ENCODE measurements at regions not wholly inside any gene's neighbourhood (a gene's known extent, or its start where the extent isn't known, plus 50 kb on each side); places are given as distances from the start of the nearest gene placed in this dataset.
A peak's percentile ranks its signal among the peaks of the same experiment; 100 is the strongest.

DNA sequence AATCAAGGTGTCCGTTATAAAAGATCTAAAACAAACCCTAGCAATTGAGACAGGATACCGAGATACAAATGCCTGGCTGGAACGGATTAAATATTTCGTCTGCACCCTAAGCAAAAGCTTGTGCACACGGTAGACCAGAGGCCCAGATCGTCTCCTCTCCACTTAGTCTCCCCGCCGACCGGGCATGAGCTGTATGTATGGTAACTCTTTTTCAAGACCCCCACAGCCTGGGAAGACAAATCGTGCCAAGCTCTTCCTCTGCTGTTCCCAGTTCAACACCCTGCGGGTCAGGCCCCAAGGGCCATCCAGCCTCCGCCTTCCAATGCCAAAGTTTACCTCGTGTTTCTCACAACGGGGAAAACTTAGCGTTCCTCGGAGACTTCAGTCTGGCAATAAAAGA, 285.7 kb upstream of the GALNT17 start:
- Mint-ChIP-seq H3K27me3 (ENCODE audit: low read depth) (no peaks in the 10 kb centered on the region), H3K9me3 (peaks cover 30% of the 10 kb centered on the region), H3K36me3 (ENCODE audit: insufficient read depth) (no peaks in the 10 kb centered on the region), H3K4me3 (no peak overlapping the region), H3K4me1 (ENCODE audit: low read depth) (no peaks in the 10 kb centered on the region)
- ATAC-seq (no peak), DNase-seq (no peak)

DNA sequence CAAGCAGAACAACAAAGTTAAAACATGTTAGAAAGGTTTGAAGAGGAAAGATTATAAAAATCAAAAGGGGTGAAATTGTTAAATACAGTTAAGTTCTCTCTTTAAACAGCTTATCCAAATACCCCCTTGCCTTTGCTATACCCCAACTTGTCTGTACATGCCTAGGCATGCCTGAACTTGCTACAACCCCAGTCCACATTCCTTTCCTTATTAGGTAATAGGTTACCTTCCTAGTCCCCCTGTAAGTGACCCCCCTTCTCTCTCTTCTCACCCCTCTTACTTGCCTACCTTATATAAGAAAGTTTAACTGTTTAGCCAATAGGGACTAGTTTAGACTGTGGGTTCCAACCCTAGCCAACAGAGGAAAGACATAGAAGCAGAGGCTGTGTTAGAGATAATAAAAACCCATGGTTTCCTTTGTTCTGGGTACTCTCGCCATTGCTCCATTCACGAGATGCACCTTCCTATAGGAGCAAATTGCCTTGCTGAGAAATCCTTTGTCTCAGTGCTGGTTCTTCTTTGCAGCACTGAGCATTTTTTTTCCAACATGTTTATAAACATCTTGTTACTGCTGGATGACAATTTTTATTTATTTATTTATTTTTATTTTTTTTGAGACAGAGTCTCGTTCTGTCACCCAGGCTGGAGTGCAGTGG, 282.2 kb upstream of the GALNT17 start:
- H3K9me3 Mint-ChIP-seq: peaks cover 24% of the 10 kb centered on the region
- no peak overlapping the region for H3K4me3 Mint-ChIP-seq
- DNase-seq: no peak
- no peak for ATAC-seq
- H3K4me1 Mint-ChIP-seq (ENCODE audit: low read depth): no peaks in the 10 kb centered on the region
- no peaks in the 10 kb centered on the region for H3K27me3 Mint-ChIP-seq (ENCODE audit: low read depth)
- H3K36me3 Mint-ChIP-seq (ENCODE audit: insufficient read depth): no peaks in the 10 kb centered on the region

DNA sequence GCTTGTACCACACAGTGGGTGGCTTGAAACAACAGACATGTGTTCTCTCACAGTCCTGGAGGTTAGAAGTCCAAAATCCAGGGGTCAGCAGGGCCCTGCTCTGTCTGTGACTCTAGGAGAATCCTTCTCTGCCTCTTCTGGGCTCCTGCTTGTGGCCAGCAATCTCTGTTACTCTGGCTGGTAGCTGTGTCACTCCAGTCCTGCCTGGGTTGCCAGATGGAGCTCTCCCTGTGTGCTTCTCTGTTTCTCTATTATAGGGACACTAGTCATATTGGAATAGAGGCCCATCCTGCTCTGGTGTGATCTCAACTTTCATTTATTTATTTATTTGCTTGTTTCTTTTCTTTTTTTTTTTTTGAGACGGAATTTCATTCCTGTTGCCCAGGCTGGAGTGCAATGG, 276.6 kb upstream of the GALNT17 start:
- Mint-ChIP-seq H3K9me3 (peaks cover 4% of the 10 kb centered on the region), H3K4me3 (no peak overlapping the region), H3K36me3 (ENCODE audit: insufficient read depth) (no peaks in the 10 kb centered on the region), H3K4me1 (ENCODE audit: low read depth) (no peaks in the 10 kb centered on the region), H3K27me3 (ENCODE audit: low read depth) (no peaks in the 10 kb centered on the region)
- DNase-seq (no peak), ATAC-seq (no peak)

DNA sequence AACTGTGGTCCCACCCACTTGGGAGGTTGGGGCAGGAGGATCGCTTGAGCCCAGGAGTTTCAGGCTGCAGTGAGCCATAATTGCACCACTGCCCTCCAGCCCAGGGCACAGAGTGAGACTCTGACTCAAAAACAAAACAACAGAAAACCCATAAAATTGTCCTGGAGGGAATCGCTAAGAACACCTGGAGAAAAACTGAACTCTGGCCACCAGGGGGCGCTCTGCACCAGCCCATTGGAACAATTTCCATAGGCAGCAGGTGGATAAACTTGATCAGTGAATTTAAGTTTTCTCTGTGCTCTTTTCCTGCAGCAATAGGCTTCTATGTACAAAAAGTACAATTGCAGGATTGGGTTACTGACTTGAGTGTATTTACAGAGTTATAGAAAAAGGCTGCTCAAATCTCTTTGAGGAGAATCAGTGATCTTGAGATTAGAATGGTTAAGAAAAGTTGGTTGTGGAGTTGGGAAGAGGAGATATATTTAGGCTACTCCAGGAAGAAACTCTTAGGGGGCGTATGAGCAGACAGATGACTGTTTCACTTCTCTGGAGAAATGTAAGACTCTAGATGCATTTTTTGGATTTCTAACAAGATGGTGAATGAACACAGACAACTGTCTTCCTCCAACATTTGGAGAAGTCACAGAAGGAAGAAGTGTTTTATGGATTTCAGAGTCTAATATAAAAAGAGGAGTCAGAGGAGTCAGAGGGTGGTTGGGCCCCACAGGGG, 274.9 kb upstream of the GALNT17 start:
- ATAC-seq (no peak), DNase-seq (peak; percentile 33)
- no peaks in the 10 kb centered on the region for H3K4me1 Mint-ChIP-seq (ENCODE audit: low read depth)
- H3K9me3 Mint-ChIP-seq: peaks cover 4% of the 10 kb centered on the region
- no peaks in the 10 kb centered on the region for H3K27me3 Mint-ChIP-seq (ENCODE audit: low read depth)
- H3K36me3 Mint-ChIP-seq (ENCODE audit: insufficient read depth): no peaks in the 10 kb centered on the region
- H3K4me3 Mint-ChIP-seq: no peak overlapping the region

DNA sequence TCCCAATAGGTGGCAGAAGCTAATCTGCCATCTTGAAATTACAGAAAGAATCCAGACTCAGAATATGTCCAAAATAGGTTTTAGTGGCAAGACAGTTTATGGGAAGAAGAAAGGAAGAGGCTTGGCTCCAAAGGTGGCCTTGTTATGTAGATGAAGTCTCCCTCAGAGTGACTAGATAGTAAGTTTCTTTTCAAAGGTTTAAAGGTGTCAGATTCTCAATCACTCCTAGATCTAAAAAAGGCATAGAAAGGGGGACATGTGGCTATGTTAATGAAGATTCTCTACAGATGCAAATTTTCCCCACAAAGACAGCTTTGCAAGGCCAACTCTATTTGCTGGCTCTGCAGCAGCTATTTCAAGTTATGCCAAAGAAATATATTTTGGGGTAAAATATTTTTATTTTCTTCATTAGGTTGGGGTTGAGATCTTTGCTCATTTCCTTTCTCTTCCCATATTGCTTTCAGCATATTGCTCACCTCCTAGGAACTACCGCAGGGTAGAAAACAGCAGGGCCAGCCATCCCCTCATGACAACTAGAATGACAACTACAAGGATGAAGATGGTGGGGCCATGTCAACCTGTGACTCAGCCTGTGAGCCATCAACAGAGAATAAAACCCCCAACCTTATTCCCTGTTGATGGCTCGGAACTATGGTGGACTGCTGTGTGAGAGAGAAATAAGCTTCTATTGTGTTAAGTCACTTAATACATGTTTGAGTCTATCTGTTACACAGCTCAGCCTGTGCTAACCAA, 274.0 kb upstream of the GALNT17 start:
- Mint-ChIP-seq H3K27me3 (ENCODE audit: low read depth) (no peaks in the 10 kb centered on the region), H3K4me1 (ENCODE audit: low read depth) (no peaks in the 10 kb centered on the region), H3K36me3 (ENCODE audit: insufficient read depth) (no peaks in the 10 kb centered on the region), H3K9me3 (peaks cover 8% of the 10 kb centered on the region), H3K4me3 (no peak overlapping the region)
- ATAC-seq (no peak), DNase-seq (no peak)

DNA sequence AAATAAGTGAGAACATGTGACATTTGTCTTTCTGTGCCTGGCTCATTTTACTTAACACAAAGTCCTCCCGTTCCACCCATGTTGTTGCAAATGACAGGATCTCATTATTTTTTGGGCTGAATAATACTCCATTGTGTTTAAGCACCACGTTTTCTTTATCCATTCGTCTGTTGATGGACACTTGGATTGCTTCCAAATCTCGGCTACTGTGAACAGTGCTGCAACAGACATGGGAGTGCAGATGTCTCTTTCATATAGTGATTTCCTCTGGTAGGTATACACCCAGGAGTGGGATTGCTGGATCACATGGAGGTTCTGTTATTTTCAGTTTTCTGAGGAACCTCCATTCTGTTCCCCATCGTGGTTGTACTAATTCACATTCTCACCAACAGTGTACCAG, 264.4 kb upstream of the GALNT17 start:
- peaks cover 12% of the 10 kb centered on the region for H3K9me3 Mint-ChIP-seq
- no peaks in the 10 kb centered on the region for H3K4me1 Mint-ChIP-seq (ENCODE audit: low read depth)
- H3K36me3 Mint-ChIP-seq (ENCODE audit: insufficient read depth): no peaks in the 10 kb centered on the region
- DNase-seq (no peak), ATAC-seq (no peak)
- no peaks in the 10 kb centered on the region for H3K27me3 Mint-ChIP-seq (ENCODE audit: low read depth)
- no peak overlapping the region for H3K4me3 Mint-ChIP-seq

DNA sequence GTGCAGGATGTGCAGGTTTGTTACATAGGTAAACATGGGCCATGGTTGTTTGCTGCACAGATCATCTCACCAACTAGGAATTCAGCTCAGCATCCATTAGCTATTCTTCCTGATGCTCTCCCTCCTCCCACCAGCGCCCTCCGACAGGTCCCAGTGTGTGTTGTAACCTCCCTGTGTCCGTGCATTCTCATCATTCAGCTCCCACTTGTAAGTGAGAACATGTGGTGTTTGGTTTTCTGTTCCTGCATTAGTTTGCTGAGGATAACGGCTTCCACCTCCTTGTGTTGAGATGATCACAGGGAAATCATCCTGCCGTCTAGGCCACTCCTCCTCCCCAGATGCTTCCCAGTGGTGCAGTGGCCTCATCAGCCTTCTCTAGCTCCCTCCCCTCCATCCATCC, 261.6 kb upstream of the GALNT17 start:
- no peaks in the 10 kb centered on the region for H3K9me3 Mint-ChIP-seq
- H3K4me3 Mint-ChIP-seq: no peak overlapping the region
- no peak for DNase-seq
- no peaks in the 10 kb centered on the region for H3K27me3 Mint-ChIP-seq (ENCODE audit: low read depth)
- no peaks in the 10 kb centered on the region for H3K4me1 Mint-ChIP-seq (ENCODE audit: low read depth)
- no peaks in the 10 kb centered on the region for H3K36me3 Mint-ChIP-seq (ENCODE audit: insufficient read depth)
- no peak for ATAC-seq

DNA sequence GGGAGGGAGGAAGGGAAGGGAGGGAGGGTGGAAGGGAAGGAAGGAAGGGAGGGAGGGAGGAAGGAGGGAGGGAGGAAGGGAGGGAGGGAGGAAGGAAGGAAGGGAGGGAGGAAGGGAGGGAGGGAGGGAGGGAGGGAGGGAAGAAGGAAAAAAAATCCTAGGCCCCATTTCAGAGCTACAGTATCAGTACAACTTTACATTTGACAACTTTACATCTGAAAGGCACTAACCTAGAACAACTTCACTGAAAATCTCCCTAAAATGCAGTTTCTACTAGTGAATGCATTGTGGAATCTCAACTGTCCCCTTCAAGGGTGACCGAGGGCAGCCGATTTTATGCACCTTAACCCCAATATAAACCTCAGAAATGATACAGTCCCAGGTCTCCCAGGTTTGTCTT, 259.8 kb upstream of the GALNT17 start:
- Mint-ChIP-seq H3K4me1 (ENCODE audit: low read depth) (no peaks in the 10 kb centered on the region), H3K36me3 (ENCODE audit: insufficient read depth) (no peaks in the 10 kb centered on the region), H3K27me3 (ENCODE audit: low read depth) (no peaks in the 10 kb centered on the region), H3K4me3 (no peak overlapping the region), H3K9me3 (peaks cover 7% of the 10 kb centered on the region)
- ATAC-seq (no peak), DNase-seq (no peak)

DNA sequence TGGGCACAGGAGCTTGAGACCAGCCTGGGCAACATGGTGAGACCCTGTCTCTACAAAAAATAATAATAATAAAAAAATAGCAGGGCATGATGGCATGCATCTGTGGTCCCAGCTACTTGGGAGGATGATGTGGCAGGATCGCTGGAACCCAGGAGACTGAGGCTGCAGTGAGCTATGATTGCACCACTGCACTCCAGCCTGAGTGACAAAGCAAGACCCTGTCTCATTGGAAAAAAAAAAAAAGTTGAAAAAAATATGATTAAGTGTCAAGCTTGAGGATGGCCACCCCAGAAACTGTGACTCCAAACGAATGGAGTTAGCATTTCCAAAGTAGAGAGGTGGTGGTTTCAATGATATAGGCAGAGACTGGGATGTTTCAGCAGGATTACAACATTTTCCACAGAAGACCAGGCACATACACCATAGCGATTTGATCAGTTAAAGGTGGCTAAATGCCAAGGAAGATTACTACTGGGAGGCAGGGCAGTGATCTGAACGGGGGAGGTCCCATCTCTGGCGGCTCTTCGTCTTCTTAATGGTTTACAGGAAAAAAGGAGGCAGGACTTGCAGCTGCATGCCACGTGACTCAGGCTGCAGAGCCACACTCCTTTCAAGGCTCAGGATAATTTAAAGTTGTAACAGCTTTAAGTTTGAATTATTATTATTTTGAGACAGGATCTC, 250.6 kb upstream of the GALNT17 start:
- no peak for DNase-seq
- Mint-ChIP-seq H3K9me3 (peaks cover 20% of the 10 kb centered on the region), H3K27me3 (ENCODE audit: low read depth) (no peaks in the 10 kb centered on the region), H3K4me1 (ENCODE audit: low read depth) (no peaks in the 10 kb centered on the region), H3K36me3 (ENCODE audit: insufficient read depth) (no peaks in the 10 kb centered on the region), H3K4me3 (no peak overlapping the region)
- no peak for ATAC-seq

DNA sequence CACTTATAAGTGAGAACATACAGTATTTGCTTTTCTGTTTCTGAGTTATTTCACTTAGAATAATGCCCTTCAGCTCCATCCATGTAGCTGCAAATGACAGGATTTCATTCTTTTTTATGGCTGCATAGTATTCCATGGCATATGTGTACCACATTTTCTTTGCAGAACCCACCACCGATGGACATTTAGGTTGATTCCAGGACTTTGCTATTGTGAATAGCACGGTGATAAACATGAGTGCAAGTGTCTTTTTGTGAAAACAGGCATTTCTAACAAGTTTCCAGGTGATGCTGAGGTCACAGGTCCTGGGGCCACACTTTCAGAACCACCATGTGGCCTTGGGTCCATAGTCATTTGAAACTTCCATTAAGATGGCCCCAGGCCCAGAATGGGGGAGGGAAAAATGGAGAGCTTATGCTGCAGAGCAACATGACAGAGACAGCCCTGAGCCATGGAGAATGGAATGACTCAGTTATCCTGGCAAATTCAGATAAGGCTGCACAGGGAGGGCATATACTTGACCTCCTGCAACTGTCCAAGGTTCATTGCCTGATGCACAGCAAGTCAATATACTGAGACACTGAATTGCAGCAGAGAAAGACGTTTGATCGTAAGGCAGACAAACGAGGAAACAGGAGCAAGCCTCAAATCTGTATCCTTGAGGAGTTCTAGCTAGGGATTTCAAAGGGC, 248.0 kb upstream of the GALNT17 start:
- H3K4me1 Mint-ChIP-seq (ENCODE audit: low read depth): no peaks in the 10 kb centered on the region
- no peaks in the 10 kb centered on the region for H3K27me3 Mint-ChIP-seq (ENCODE audit: low read depth)
- no peaks in the 10 kb centered on the region for H3K36me3 Mint-ChIP-seq (ENCODE audit: insufficient read depth)
- peaks cover 14% of the 10 kb centered on the region for H3K9me3 Mint-ChIP-seq
- ATAC-seq (no peak), DNase-seq (no peak)
- H3K4me3 Mint-ChIP-seq: no peak overlapping the region

DNA sequence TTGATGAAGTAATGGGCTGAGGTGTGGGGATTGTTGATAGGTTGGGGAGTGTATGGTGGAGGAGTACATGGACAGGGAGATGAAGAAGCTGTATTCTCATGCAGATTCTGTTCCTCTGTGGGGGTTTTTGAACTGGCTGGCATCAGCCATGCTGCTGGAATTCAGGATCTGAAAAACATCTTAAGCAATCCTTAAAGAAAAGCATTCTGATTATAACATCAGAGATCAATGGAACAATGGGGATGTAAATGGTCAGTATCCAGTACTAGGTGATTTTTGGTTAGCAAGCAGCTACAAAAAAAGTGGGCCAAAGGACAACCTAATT, 247.5 kb upstream of the GALNT17 start:
- DNase-seq: no peak
- Mint-ChIP-seq H3K36me3 (ENCODE audit: insufficient read depth) (no peaks in the 10 kb centered on the region), H3K4me1 (ENCODE audit: low read depth) (no peaks in the 10 kb centered on the region), H3K9me3 (peaks cover 11% of the 10 kb centered on the region), H3K27me3 (ENCODE audit: low read depth) (no peaks in the 10 kb centered on the region), H3K4me3 (no peak overlapping the region)
- no peak for ATAC-seq

DNA sequence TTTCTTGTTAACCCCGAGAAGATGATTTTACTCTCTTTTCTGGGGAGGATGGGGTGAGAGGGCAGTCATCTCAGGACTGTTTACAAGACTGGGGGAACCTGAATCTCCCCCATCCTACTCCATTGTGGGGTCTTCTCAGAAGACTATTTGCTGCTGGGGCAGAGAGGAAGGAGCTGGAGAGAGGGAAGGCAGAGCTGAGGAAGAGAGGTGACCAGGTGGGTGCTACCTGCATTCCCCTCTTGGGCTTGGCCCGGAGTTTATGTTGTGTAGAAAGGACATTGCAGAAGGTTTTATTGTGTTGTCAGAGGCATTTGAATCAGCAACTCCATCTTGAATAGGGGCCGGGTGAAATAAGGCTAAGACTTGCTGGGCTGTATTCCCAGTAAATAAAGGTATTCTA, 247.1 kb upstream of the GALNT17 start:
- DNase-seq (no peak), ATAC-seq (no peak)
- Mint-ChIP-seq H3K9me3 (peaks cover 11% of the 10 kb centered on the region), H3K36me3 (ENCODE audit: insufficient read depth) (no peaks in the 10 kb centered on the region), H3K27me3 (ENCODE audit: low read depth) (no peaks in the 10 kb centered on the region), H3K4me3 (no peak overlapping the region), H3K4me1 (ENCODE audit: low read depth) (no peaks in the 10 kb centered on the region)

DNA sequence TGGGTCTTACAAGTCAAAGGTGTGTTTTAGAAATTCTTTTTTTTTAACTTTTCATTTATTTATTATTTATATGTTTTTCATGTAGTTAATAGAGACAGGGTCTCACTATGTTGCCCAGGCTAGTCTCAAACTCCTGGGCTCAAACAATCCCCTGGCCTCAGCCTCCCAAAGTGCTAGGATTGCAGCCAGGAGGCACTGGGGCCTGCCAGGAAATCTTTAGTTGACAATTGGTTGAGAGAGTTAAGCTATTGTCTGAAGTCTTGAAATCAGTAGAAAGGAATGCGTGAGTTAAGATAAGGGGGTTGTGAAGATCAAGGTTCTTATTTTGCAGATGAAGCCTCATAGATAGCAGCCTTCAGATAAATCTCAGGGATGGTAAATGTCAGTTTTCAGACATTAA, 245.4 kb upstream of the GALNT17 start:
- H3K4me3 Mint-ChIP-seq: no peak overlapping the region

DNA sequence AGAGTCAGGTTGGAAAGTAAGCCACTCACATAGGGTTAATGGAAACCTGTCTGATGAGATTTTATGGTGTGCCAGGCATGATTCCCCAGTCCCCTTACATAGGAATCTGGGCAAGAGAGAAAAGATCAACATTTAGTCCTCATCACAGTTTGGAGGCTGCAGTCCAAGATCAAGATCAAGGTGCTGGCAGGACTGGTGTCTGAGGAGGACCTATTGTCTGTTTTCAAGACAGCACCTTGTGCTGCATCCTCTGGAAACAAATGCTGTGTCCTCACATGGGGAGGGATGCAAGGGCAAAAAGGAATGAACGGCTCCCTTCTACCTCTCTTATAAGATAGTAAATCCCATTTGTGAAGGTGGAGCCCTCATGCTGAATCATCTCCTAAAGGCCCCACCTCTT, 244.8 kb upstream of the GALNT17 start:
- no peaks in the 10 kb centered on the region for H3K27me3 Mint-ChIP-seq (ENCODE audit: low read depth)
- DNase-seq (no peak), ATAC-seq (no peak)
- peaks cover 12% of the 10 kb centered on the region for H3K9me3 Mint-ChIP-seq
- H3K36me3 Mint-ChIP-seq (ENCODE audit: insufficient read depth): no peaks in the 10 kb centered on the region
- H3K4me1 Mint-ChIP-seq (ENCODE audit: low read depth): no peaks in the 10 kb centered on the region
- H3K4me3 Mint-ChIP-seq: no peak overlapping the region

More for the DNA sequence above, 245.4 kb upstream of the GALNT17 start:
- DNase-seq (no peak), ATAC-seq (no peak)
- peaks cover 13% of the 10 kb centered on the region for H3K9me3 Mint-ChIP-seq
- no peaks in the 10 kb centered on the region for H3K27me3 Mint-ChIP-seq (ENCODE audit: low read depth)
- H3K36me3 Mint-ChIP-seq (ENCODE audit: insufficient read depth): no peaks in the 10 kb centered on the region
- no peaks in the 10 kb centered on the region for H3K4me1 Mint-ChIP-seq (ENCODE audit: low read depth)
